ENCODE measurements at regions not wholly inside any gene's neighbourhood (a gene's known extent, or its start where the extent isn't known, plus 50 kb on each side); places are given as distances from the start of the nearest gene placed in this dataset.
A peak's percentile ranks its signal among the peaks of the same experiment; 100 is the strongest.
"Not testable (repeated sequence)": the region's sequence is repeated elsewhere in the genome, so short reads cannot be mapped to it uniquely, and the experiment has no call there.

DNA sequence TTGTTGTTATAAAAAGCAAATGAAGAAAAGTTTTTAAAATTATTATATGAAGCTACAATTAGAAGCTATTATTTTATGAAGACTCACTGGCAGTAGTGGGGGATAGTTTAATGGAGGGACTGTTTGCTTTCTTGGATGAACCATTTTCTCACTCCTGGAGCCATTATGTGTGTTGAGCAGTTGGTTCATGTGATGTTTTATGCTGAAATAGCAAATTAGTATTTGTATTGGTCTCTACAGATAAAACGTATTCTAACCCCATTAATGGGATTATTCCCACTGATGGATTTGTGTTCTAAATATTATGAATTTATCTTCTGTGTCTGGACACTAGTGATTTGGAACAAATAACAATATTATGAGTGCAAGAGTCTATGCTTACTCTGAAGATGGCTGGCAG is 507.5 kb upstream of the FSHR start:
- DNase-seq, result no peak

DNA sequence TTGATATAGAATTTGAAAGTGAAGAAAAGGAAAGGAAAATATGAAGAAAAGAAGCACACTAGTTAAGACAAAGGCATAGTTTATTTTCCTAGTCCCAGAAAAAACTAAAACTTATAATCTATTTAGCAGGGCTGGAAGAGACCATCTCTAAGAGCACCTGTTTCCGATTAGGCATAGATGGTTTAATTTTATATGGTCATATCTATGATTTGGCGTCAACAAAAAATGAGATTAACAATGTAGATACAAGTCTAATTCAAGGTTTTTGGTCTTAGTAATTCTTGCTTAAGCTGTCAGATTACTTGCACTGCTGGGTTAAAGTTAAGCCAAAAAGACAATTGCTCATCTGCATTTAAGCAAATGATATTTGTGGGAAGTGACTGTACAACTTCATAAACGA is 502.5 kb upstream of the FSHR start:
- DNase-seq, result no peak

DNA sequence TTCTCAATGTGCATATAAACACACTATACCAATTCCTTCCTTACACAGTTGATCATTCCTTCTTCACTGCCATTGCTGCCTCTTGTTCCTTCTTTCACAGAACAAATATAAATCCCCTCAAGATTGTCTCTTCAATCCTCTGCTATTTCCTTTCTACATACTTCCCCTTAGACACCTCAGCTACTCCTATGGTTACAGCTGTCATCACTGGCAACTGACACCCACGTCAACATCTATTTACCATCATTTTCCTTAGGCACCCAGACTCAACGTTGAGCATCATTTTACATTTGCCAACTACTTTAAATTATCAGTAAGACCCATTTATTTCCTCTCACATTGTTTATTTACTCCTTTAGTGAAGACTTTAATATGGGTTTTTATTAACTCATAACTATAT is 488.8 kb upstream of the FSHR start:
- DNase-seq, result no peak

DNA sequence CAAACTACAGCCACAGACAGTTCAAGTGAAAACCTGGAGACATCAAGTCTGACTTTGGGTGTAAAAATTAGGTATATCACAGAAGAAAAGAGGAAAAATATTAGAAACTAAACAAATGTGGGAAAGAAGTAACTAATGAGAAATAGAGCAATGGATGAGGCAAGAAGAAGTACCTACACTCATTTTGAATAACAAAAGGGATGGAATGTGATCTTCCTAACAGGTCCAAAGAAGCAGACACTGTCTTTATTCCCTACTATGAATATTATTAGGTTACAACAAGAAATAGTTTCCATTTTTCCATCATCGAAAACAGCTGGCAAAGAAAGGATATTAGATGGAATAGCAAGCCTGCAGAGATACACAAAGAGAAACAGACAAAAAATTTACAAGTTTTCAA is 486.3 kb upstream of the FSHR start:
- DNase-seq, result no peak

DNA sequence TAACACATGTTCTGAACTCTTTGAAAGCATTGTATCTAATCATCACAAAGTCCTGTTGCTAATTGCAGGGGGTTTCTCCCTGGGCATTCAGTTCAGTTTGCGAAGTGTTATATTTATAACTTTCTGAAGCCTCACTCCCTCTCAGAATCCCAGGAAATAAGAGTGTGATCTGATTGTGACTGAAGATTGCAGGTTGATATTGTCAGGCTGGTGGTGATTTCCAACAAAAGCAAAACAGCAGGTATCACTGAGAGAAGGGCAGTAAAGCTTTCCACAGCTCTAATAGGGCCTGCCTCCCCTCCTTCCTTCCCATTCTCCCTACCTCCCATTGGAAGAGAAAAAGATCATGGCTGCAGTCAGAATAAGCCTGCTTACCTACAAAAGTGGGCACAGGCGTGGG is 466.7 kb upstream of the FSHR start:
- no peak for DNase-seq

DNA sequence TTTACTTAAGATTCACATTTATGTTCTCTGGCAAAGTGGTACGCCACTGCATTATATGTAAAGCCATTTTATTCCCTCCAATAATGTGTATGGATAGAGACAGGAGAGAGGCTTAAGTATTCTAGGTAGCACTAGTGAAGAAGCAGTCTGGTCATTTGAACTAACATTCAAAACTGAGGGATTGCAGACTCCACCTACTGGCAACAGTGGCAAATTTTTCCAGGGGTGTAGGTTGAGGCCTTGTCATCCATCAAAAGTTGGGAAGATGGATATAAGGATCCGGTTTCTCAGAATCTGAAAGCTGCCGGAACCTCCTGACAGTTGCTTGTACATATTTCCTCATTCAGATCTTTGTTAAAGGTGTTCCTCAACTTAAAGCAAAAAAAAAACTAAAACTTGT is 465.5 kb upstream of the FSHR start:
- DNase-seq, result no peak

DNA sequence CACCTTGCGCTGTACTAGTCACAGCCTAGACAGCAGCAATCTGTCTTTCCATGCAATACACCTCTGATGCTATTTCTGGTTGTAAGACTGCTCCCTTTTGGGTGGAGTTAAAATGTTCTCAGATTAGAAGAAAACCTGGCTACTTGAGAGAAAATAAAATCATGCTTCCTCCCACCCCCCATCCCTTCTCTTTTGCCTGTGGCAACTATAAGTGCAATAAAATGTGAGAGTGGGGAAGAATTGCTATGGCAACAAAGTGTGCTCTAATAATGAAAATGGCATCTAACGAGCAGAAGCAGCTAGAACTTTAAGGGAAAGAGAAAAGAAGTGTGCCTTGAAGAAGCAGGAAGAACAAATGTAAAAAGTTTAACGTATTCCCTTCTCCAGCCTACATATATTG is 464.2 kb upstream of the FSHR start:
- DNase-seq, result no peak

DNA sequence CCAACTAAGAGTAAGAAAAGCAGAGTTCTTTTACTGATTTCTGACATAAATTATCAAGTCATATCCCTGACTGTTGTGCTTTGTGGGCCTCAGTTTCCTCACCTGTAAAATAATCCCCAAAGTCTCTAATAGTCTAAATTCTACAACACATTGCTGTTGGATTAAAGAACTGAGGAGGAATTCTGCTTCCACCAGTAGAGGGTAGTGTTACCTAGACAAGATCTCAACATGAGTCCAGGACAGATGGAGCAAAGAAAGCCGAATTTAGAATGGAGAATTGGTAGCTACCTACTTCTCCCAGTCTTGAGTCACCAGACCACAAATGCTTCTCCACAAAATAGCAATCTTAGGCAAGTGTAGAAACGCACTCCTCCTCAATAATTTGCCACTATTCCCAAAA is 462.5 kb upstream of the FSHR start:
- DNase-seq, result no peak

DNA sequence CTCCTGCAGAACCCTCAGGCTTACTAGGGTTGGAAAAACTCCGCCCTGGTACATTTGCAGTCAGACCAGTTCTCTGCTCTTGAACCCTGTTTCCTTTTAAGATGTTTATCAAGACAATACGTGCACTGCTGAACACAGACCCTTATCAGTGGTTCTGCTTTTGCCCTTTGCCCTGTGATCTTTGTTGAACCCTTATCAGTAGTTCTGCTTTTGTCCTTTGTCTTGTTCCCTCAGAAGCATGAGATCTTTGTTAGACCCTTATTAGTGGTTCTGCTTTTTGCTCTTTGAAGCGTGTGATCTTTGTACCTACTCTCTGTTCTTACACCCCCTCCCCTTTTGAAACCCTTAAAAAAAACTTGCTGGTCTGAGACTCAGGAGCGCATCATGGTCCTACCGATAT is 457.5 kb upstream of the FSHR start:
- DNase-seq, result not testable (repeated sequence)

DNA sequence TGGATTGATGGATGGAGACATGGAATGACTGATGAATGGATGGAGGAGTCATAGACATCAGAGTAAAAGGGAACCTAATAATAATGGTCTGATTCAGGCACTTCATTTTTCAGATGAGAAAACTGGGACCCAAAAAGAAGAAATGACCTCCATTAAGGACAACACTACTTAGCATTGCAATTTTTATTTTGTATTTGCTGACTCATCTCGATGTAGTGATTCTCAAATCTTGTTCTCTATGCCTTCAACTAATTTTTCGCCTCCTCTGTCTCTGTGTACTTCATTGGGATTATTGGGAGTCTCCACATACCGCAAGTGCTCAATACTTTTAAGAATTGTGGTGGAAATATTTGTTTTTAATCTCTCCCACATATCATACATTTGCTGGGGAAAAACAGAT is 446.2 kb upstream of the FSHR start:
- no peak for DNase-seq

DNA sequence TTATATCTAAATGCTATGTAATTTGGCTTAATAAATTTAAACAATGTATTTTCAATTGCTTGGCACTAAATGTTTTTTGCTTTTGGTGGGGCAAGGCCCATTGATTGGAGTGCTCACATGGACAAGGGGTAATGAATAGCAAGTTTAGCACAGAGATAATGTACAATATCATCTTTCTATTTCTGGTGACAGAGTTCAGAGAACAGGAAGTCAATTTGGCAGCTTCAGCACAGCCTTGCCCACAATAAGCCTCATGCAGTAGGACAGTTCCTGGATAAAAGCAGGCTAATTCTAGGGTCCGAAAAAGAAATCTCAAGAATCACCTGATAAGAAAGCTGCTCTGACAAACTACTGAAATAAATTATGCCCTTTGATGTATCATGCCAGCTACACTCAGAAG is 443.9 kb upstream of the FSHR start:
- no peak for DNase-seq

DNA sequence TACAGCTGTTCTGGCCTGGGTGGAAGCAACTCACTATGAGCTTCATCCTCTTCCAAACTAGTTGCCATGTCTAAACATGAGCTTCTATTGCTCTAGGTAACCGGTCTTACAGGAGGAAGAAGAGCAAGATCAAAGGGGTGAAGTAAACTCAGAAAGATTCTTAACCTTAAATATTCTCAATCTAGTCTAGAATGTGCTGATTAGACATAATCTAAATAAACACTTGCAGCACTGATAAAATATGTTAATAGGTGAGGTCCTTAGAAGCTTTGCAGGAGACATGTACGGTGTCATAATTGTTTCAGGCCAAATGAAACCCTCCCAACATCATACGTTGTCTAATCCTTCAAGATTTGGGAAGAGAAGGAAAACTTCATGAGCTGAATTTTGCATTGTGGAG is 431.6 kb upstream of the FSHR start:
- DNase-seq, result no peak

DNA sequence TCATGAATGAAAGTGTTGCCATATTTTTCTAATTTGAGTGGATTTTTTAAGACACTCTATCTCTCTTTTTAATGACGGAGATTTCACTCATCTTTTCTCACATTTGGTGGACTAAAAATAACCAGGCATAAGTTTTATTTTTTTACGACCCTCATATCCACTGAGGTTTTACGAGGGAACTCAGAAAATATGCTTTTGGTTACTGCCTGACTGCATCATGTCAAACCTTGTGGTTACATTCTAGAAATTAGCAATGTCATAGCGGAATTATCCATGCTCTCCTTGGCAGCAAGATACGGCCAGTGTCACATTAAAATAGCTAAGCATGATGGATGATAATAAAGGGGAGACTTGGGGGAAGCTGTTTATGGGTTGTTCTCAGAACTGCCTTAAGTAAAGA is 428.6 kb upstream of the FSHR start:
- DNase-seq, result no peak

DNA sequence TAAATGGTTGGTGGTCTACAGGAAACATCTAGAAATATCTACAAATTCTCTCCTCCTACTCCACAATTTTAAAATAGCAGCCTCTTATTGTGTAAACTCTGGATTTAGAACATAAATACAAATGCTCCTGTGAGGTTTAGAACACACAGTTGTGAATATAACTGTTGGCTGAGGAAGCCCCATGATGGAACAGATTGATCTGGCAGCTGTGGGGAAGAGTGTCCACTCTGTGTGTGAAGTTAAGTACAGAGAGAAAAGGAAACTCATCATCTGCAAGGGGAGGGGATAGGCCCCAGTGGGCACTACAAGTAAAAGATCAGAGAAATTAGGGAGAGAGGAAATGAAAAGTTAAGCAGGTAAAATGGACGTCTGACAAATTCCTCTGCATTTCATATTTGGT is 422.7 kb upstream of the FSHR start:
- DNase-seq, result no peak

DNA sequence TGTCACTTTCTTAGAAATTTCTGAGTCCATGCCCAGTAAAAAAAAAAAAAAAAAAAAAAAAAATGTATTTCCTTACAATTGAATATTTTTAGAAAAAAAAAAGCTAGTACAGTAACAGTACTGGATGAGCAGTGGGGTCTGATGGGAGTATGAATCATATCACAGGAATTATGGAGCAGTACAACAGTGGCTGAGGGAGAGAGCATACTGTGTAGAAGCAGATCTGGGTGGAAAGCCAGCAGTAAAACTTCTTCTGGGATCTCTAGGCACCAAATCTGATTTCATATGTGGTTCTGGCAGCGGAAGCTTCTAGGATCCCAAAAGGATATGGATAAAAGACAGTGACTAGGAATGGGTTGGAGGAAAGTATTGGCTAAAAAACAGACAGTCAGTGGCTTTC is 414.9 kb upstream of the FSHR start:
- no peak for DNase-seq

DNA sequence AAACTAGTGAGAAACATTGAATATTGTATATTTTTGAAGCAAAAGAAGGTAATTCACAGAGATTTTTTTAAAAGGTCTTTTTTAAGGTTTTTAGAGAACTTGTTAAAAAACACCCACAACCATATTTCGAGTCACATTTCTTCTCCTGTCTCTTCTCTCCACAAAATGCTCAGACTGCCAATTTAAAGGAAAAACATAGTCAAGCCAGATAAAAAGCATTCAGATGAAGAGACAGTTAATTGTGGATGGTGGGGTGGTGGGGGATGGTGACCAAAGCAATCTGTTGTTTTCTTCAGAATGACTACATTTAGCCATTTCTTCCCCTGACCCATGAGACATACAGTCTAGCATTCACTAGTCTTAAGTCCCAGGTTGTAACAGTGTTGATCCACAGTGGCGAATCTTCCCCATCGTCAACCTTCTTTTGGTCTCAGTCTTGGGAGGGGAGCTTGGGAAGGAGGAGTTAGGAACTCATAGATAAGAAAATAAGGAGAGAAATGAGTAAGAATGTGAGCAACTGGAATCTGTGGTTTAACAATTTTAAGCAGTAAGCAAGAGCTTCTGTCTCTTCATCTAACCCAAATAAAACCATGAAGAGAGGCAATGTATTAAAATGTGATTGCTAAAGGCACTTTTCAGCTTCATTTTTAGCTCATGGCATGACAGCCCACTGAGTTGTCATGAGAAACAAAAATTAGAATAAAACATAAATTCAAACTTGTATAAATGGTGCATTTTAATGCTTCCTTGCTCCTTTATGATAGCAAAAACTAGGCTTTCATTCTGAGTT is 413.7 kb upstream of the FSHR start:
- DNase-seq, result no peak

DNA sequence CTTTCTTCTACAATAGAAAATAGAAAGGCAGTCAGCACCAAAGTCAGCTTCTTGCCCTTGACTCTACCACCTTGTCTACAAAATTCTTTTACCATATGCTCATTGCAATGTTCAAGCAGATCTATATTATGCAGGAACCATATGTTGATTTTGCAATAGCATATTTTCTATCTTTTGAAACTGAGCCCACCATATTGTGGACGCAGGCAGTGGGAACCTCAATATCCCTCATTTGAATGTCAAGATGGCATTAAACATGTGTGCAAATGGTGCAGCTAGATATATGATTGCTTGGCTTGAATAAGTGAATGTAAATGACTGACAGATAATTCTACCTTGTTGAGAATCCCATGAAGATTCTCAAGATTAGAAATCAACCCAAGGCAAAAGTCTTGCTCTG is 412.7 kb upstream of the FSHR start:
- no peak for DNase-seq

DNA sequence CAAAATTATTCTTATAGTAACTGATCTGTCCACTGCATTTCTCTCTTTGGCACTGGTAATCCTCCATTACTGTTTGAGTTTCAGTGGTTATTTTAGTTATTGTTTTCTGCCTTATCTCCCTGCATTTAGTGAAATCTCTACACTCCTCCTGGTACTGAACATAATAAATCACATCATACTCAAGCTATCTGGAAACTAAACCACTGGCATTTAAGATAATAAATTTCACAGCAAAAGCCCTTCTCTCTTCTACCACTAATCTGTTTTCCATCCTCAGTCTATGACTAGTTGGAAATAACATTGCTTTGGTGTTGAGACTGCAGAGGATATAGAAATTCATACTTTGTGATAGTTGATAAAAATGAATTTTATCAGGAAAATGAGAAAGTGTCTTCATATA is 399.3 kb upstream of the FSHR start:
- no peak for DNase-seq

DNA sequence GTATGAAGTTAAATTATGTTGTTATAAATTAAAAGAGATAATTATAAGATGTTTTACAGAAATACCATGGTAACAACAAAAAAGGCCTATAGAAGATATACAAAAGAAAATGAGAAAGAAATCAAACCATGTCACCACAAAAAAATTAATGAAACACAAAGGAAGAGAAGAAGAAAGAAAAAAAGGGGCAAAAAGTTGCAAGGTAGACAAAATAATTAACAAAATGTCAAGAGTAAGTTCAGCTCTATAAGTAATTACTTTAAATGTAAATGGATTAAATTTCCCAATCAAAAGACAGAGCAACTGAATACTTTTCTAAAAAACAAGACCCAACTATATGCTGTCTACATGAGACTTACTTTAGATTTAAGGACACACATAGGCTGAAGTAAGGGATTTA is 378.4 kb upstream of the FSHR start:
- DNase-seq, result no peak

DNA sequence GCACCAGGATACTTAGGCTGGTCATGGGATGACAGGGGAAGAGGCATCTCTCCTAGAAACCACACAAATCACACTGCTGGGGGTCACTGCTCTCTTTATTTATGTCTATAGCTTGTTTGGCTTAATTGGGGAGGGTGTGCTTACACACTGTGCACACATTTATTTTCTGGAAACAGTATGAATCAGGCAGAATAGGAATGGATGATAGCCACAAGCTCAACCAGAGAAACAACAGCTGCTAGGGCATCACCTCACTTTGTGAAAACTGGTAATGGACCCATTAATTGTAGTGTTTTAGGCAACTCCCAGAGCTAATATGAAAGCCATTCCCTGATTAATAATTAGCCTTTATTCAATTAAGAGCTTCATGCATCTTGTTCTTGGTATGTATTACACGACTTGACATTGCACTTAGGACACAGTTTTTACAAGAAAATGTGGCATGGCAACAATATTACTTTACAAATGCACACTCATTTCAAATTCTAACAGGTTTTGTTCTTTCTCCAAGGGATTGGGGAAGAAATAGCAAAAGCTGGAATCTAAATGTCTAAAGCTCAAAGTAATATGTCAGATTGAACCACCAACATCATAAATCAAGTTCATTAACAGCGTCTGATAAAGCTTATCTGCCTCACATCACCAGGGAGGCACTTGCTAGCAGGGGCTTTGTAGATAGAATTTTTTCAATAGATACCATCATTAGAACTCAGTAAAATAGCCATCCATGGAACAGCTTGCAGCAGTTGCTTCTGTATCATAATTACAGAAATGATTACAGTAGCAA is 361.9 kb upstream of the FSHR start:
- no peak for DNase-seq

DNA sequence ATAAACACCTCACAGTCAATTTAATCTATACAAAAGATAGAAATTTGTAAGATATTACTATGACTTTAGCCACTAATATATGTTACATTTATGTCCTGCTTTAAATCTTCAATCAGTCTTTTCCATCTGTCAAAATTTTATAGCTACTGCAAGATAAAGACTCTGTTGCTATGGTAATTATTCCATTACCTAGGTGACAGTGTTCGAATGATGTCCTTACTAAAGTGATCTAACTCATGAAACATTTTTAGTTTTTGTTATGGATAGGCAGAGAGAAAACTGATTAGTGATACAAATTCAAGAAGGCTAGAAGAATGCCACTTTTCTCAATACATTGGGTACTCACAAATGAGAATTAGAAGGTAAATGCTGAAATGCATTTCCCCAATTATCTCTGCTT is 359.9 kb upstream of the FSHR start:
- DNase-seq, result no peak

DNA sequence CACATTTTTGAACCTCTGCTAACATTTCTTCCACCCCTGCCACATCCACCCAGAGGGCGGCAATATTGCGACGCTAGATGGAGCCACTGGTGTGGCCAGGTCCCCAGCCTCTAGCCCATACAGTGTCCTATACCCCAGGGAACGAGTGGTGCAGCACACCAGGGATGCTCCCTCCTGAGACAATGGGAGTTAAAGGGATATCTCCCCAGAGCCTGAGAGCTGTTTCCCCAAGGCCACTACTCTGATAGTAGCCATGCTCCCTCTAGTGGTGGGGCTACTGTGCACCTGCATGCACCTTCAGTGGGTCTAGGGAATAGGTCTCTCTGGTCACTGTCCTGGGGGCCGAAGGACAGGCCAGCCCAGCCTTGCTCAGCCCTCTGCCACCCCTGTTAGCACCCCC is 336.4 kb upstream of the FSHR start:
- peak; percentile 9 for DNase-seq

DNA sequence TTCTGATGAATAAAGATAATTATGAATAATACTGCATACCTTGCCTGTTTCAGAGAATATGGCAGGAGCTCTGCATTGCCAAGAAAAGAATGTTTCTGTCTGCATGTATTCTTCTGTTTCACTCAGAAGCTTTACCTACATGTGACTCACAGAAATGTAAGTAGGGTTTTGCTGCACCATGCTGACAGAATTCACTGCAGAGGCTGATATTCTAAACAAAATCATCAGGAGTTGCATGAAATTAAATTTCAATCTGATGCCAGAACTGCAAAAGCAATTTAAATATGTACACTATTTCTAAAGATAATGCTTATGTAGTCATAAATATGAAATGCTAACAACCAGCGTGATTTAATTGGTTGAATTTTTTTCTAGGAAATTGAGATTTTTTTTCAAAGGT is 332.8 kb upstream of the FSHR start:
- DNase-seq, result no peak

DNA sequence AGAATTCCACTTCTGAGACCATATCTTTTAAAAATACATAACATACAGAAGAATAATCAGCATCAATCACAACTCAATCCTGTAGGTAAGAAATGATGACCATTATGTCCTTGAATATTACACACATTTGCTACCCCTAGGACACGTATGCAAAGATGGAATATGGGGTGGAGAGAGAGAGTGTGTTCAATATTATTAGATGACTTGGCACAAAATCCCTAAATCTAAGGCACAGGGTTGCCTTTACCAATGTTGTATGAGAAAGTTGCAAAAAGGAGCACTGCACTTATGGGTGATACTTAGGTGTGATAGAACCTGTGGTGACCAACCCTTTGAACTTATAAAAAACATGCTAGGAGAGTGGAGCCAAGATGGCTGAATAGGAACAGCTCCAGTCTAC is 326.2 kb upstream of the FSHR start:
- DNase-seq, result no peak

Data from dermis blood vessel endothelial cell (primary cell).